Kidney (tissue), 13 donors: ENCODE measurements at regions not wholly inside any gene's neighbourhood (a gene's known extent, or its start where the extent isn't known, plus 50 kb on each side); places are given as distances from the start of the nearest gene placed in this dataset.
"Not testable (repeated sequence)": the region's sequence is repeated elsewhere in the genome, so short reads cannot be mapped to it uniquely, and the experiment has no call there.

Experiments used
- DNase-seq, 5 donors: peaks; one replicate each; pipeline ENCODE4 v3.0.0-alpha.2; 2013 to 2020
- FAIRE-seq: peaks from 2 replicates; lab custom pipeline; 2012; peaks lifted over from hg19 to GRCh38; lab: Jason Lieb, UNC
- H3K27ac ChIP-seq, 2 donors: one replicate each; pipeline ENCODE4 v1.7.0; 2013; ENCODE audit warnings: low read depth in 2 of 2, low read length in 2 of 2, inconsistent platforms in 1 of 2
- H3K27me3 ChIP-seq: one replicate; pipeline ENCODE4 v1.7.1; 2013; ENCODE audit warnings: low read length, inconsistent platforms; ENCODE audit not compliant: control insufficient read depth, insufficient read depth
- H3K36me3 ChIP-seq, 3 donors: one replicate each; pipeline versions ENCODE4 v1.7.0 to v1.7.1; 2013; ENCODE audit warnings: low read length in 3 of 3, control low read depth in 1 of 3, inconsistent platforms in 1 of 3; ENCODE audit not compliant: insufficient read depth in 3 of 3, control insufficient read depth in 2 of 3
- H3K4me1 ChIP-seq, 3 donors: one replicate each; pipeline versions ENCODE4 v1.7.0 to v1.7.1; 2013; ENCODE audit warnings: low read length in 3 of 3, inconsistent platforms in 1 of 3, low read depth in 1 of 3; ENCODE audit not compliant: control insufficient read depth in 2 of 3, insufficient read depth in 2 of 3
- H3K4me3 ChIP-seq, 3 donors: one replicate each; pipeline versions ENCODE4 v1.7.0 to v1.8.1; 2013; ENCODE audit warnings: low read length in 3 of 3, control low read depth in 1 of 3, inconsistent platforms in 1 of 3
- H3K9ac ChIP-seq, 3 donors: one replicate each; pipeline versions ENCODE4 v1.7.0 to v1.7.1; 2013; ENCODE audit warnings: low read length in 3 of 3, control low read depth in 1 of 3, inconsistent platforms in 1 of 3
- H3K9me3 ChIP-seq, 3 donors: one replicate each; pipeline versions ENCODE4 v1.7.0 to v1.7.1; 2013; ENCODE audit warnings: low read length in 3 of 3, control low read depth in 1 of 3, inconsistent platforms in 1 of 3; ENCODE audit not compliant: control insufficient read depth in 2 of 3, insufficient read depth in 1 of 3
- intact Hi-C: fragments of 100-400 bp; cut with DNase I; formaldehyde crosslinking; loops from one replicate; pipeline ENCODE4 v1.11.1; 2022
- TF ChIP-seq, protein P1 (sequence below): IDR thresholded peaks from 3 replicates; pipeline ENCODE4 v1.5.1; 2012; ENCODE audit warnings: mild to moderate bottlenecking, moderate library complexity, borderline replicate concordance; ENCODE audit not compliant: insufficient read depth; ENCODE audit errors: extremely low read depth
- donor health status: control.
- donor health status: control.
- donor health status: control.
- donor health status: control.
- donor health status: control.
- donor health status: DM: yes; HTN: yes; CAD: no.
- donor health status: Normal renal cell carcinoma (clear cell type).

- no peak overlapping the region for H3K9ac ChIP-seq
- DNase-seq, result no peak
- H3K27ac ChIP-seq, result no peak overlapping the region
- no peaks in the 10 kb centered on the region for H3K27me3 ChIP-seq
- intact Hi-C loops, result no loop called here
- H3K4me1 ChIP-seq, result no peaks in the 10 kb centered on the region
- H3K36me3 ChIP-seq, result no peaks in the 10 kb centered on the region
- H3K9me3 ChIP-seq, result no peaks in the 10 kb centered on the region
- TF ChIP-seq, protein P1, sequence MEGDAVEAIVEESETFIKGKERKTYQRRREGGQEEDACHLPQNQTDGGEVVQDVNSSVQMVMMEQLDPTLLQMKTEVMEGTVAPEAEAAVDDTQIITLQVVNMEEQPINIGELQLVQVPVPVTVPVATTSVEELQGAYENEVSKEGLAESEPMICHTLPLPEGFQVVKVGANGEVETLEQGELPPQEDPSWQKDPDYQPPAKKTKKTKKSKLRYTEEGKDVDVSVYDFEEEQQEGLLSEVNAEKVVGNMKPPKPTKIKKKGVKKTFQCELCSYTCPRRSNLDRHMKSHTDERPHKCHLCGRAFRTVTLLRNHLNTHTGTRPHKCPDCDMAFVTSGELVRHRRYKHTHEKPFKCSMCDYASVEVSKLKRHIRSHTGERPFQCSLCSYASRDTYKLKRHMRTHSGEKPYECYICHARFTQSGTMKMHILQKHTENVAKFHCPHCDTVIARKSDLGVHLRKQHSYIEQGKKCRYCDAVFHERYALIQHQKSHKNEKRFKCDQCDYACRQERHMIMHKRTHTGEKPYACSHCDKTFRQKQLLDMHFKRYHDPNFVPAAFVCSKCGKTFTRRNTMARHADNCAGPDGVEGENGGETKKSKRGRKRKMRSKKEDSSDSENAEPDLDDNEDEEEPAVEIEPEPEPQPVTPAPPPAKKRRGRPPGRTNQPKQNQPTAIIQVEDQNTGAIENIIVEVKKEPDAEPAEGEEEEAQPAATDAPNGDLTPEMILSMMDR, result no peak
- FAIRE-seq, result no peak
- H3K4me3 ChIP-seq, result no peak overlapping the region
Measured at GRCh38 chr14:37711356-37711830, 116.0 kb downstream of the TTC6 start.

- no peaks in the 10 kb centered on the region for H3K27me3 ChIP-seq
- H3K4me1 ChIP-seq, result no peaks in the 10 kb centered on the region
- no peaks in the 10 kb centered on the region for H3K9me3 ChIP-seq
- intact Hi-C loops, result no loop called here
- TF ChIP-seq, protein P1, result no peak
- no peaks in the 10 kb centered on the region for H3K36me3 ChIP-seq
- DNase-seq, result no peak
- FAIRE-seq, result no peak
- no peak overlapping the region for H3K4me3 ChIP-seq
- H3K27ac ChIP-seq, result no peak overlapping the region
- H3K9ac ChIP-seq, result no peak overlapping the region
Measured at GRCh38 chr14:37711831-37712475, 116.5 kb downstream of the TTC6 start.

DNA sequence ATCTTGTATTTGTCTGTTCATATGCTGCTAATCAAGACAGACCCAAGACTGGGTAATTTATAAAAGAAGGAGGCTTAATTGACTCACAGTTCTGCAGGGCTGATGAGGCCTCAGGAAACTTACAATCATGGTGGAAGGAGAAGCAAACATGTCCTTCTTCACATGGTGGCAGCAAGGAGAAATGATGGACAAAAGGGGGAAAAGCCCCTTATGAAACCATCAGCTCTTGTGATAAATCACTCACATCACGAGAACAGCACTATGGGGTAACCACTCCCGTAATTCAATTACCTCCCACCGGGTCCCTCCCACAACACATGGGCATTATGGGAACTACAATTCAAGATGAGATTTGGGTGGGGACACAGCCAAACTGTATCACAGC lies 117.0 kb downstream of the TTC6 start:
- H3K27ac ChIP-seq, H3K27me3 ChIP-seq, DNase-seq, H3K4me3 ChIP-seq, H3K9me3 ChIP-seq, H3K9ac ChIP-seq, H3K36me3 ChIP-seq, FAIRE-seq, H3K4me1 ChIP-seq, intact Hi-C loops: not testable (repeated sequence)

GRCh38 chr14:37712976-37713431 lies 117.6 kb downstream of the TTC6 start:
- DNase-seq (no peak), FAIRE-seq (no peak)
- Histone ChIP-seq H3K36me3 (no peaks in the 10 kb centered on the region), H3K4me1 (no peaks in the 10 kb centered on the region), H3K27me3 (no peaks in the 10 kb centered on the region), H3K9ac (no peak overlapping the region), H3K4me3 (no peak overlapping the region), H3K27ac (no peak overlapping the region), H3K9me3 (no peaks in the 10 kb centered on the region)
- TF ChIP-seq, protein P1, result no peak
- intact Hi-C loops, result no loop called here
